ENCODE measurements at regions not wholly inside any gene's neighbourhood (a gene's known extent, or its start where the extent isn't known, plus 50 kb on each side); places are given as distances from the start of the nearest gene placed in this dataset.

GRCh38 chr7:121798453-121798840, 74.5 kb upstream of the PTPRZ1 start:
- no peak for DNase-seq (ENCODE audit: low read depth, low spot score)
- peaks cover 7% of the 10 kb centered on the region for H3K9me3 Mint-ChIP-seq
- H3K27me3 Mint-ChIP-seq (ENCODE audit: low read depth): no peaks in the 10 kb centered on the region
- H3K36me3 Mint-ChIP-seq (ENCODE audit: low read depth): no peaks in the 10 kb centered on the region
- H3K4me3 Mint-ChIP-seq: peak overlapping the region; percentile 84
- peaks cover 79% of the 10 kb centered on the region for H3K4me1 Mint-ChIP-seq
- TF ChIP-seq CTCF (conservative IDR thresholded peaks at IDR 0.05): no peak
- H3K27ac Mint-ChIP-seq (ENCODE audit: unreplicated experiment): peak overlapping the region; percentile 93

- no peaks in the 10 kb centered on the region for H3K27me3 Mint-ChIP-seq (ENCODE audit: low read depth)
- no peak for TF ChIP-seq CTCF (conservative IDR thresholded peaks at IDR 0.05)
- H3K27ac Mint-ChIP-seq (ENCODE audit: unreplicated experiment): peak overlapping the region; percentile 98
- H3K4me1 Mint-ChIP-seq: peaks cover 74% of the 10 kb centered on the region
- peak overlapping the region; percentile 81 for H3K4me3 Mint-ChIP-seq
- DNase-seq (ENCODE audit: low read depth, low spot score): peak; percentile 23
- peaks cover 7% of the 10 kb centered on the region for H3K9me3 Mint-ChIP-seq
- no peaks in the 10 kb centered on the region for H3K36me3 Mint-ChIP-seq (ENCODE audit: low read depth)
These were observed 75.1 kb upstream of the PTPRZ1 start for GRCh38 chr7:121797657-121798452.

GRCh38 chr7:121796936-121797656, 75.9 kb upstream of the PTPRZ1 start:
- DNase-seq (ENCODE audit: low read depth, low spot score): no peak
- Mint-ChIP-seq H3K27me3 (ENCODE audit: low read depth) (no peaks in the 10 kb centered on the region), H3K4me1 (peaks cover 74% of the 10 kb centered on the region), H3K36me3 (ENCODE audit: low read depth) (no peaks in the 10 kb centered on the region), H3K9me3 (peaks cover 7% of the 10 kb centered on the region), H3K27ac (ENCODE audit: unreplicated experiment) (peak overlapping the region; percentile 98), H3K4me3 (peak overlapping the region; percentile 81)
- TF ChIP-seq CTCF (conservative IDR thresholded peaks at IDR 0.05): no peak

GRCh38 chr7:121796381-121796780, 76.6 kb upstream of the PTPRZ1 start:
- TF ChIP-seq CTCF (conservative IDR thresholded peaks at IDR 0.05): no peak
- Mint-ChIP-seq H3K9me3 (peaks cover 6% of the 10 kb centered on the region), H3K27ac (ENCODE audit: unreplicated experiment) (peak overlapping the region; percentile 91), H3K4me1 (peaks cover 66% of the 10 kb centered on the region), H3K36me3 (ENCODE audit: low read depth) (peaks cover 3% of the 10 kb centered on the region), H3K4me3 (peak overlapping the region; percentile 13), H3K27me3 (ENCODE audit: low read depth) (no peaks in the 10 kb centered on the region)
- no peak for DNase-seq (ENCODE audit: low read depth, low spot score)

GRCh38 chr7:121795736-121796135, 77.2 kb upstream of the PTPRZ1 start:
- no peak for TF ChIP-seq CTCF (conservative IDR thresholded peaks at IDR 0.05)
- Mint-ChIP-seq H3K9me3 (peaks cover 5% of the 10 kb centered on the region), H3K36me3 (ENCODE audit: low read depth) (peaks cover 7% of the 10 kb centered on the region), H3K4me3 (no peak overlapping the region), H3K4me1 (peaks cover 60% of the 10 kb centered on the region), H3K27ac (ENCODE audit: unreplicated experiment) (peak overlapping the region; percentile 91), H3K27me3 (ENCODE audit: low read depth) (no peaks in the 10 kb centered on the region)
- no peak for DNase-seq (ENCODE audit: low read depth, low spot score)

All from neural crest cell (in vitro differentiated cells).